ENCODE measurements at regions not wholly inside any gene's neighbourhood (a gene's known extent, or its start where the extent isn't known, plus 50 kb on each side); places are given as distances from the start of the nearest gene placed in this dataset.

DNA sequence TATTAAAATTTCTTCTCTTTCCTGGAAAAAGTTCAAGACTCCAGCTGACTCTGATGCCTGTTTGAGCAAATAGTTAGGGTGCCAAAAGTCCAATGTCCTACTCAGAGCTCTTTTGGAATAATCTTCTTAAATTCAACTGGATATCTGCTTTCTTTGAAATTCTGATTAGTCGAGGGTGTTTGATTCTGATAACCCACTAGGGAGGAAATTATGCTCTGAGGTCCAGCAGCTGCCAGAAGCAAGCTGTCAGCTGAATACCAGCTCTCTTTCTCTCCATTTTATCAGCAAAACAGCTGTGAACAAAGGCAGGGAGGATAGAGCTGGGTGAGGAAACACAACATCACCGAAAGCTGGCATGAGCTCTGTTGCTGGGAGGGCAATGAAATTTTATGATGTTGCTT is 141.5 kb downstream of the CAND1 start:
- H3K27ac ChIP-seq, result no peak overlapping the region
- H3K4me3 ChIP-seq, result no peak overlapping the region
- in situ Hi-C loops (cut with MboI; ENCODE audit: low pct_unique_long_range_greater_than_20kb in 2 of 9, low sequenced_read_pairs in 9 of 9, unreplicated experiment in 9 of 9), result loop anchor here in 1 of 9 experiments (10.0 kb wide), 1 partner anchor 56 kb away; no protein-coding TSS in a partner anchor
- H3K4me1 ChIP-seq (replicated peaks in 1 of 2), result peaks cover 0 to 4% of the 10 kb centered on the region in 2 donors
- ATAC-seq (replicated peaks in 6 of 8), result no peak
- WGBS, 10 experiments, result 0 to 57% (median 41%) methylated on average over 1 to 2 of the region's 2 CpGs; no CpG with 5 or more reads in 2 of the 10 experiments

- Histone ChIP-seq H3K4me3 (no peak overlapping the region), H3K27ac (no peak overlapping the region), H3K4me1 (replicated peaks in 1 of 2) (peaks cover 0 to 4% of the 10 kb centered on the region in 2 donors)
- ATAC-seq (replicated peaks in 6 of 8), result no peak
- 58 to 100% (median 94%) methylated on average over 1 to 2 of the region's 2 CpGs; no CpG with 5 or more reads in 3 of the 10 experiments for WGBS, 10 experiments
- in situ Hi-C loops (cut with MboI; ENCODE audit: low pct_unique_long_range_greater_than_20kb in 2 of 9, low sequenced_read_pairs in 9 of 9, unreplicated experiment in 9 of 9), result loop anchor here in 1 of 9 experiments (10.0 kb wide), 1 partner anchor 57 kb away; no protein-coding TSS in a partner anchor
These were observed 142.4 kb downstream of the CAND1 start for GRCh38 chr12:67411562-67411961.

DNA sequence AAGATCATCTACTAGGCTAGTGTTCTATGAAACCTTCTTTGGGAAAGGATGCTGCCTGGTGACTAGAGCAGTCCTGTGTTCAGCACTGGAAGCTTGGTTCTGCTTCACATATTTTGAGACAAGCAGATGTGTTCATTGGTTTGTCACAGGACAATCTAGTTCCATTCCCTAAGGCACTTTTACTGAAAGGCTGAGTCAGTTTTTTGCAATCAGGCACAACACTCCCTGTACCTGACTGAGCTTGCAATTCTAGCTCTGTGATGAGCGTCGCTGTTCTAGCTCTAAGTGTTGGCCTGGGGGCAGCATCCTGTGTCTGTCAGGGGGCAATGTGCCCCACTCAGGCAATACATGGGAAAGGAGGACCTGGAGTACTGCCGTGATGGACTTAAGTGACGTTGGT is 144.4 kb downstream of the CAND1 start:
- Histone ChIP-seq H3K4me1 (replicated peaks in 1 of 2) (peaks cover 0 to 4% of the 10 kb centered on the region in 2 donors), H3K27ac (no peak overlapping the region), H3K4me3 (no peak overlapping the region)
- ATAC-seq (replicated peaks in 6 of 8), result peak in 7 of 8 experiments; percentile 19 to 94 (median 39)
- 60 to 95% (median 65%) methylated on average over 2 to 4 of the region's 4 CpGs; no CpG with 5 or more reads in 7 of the 10 experiments for WGBS, 10 experiments
- in situ Hi-C loops (cut with MboI; ENCODE audit: low pct_unique_long_range_greater_than_20kb in 2 of 9, low sequenced_read_pairs in 9 of 9, unreplicated experiment in 9 of 9), result loop anchor here in 1 of 9 experiments (10.0 kb wide), 1 partner anchor 59 kb away; no protein-coding TSS in a partner anchor

- peaks cover 0 to 4% of the 10 kb centered on the region in 2 donors for H3K4me1 ChIP-seq (replicated peaks in 1 of 2)
- in situ Hi-C loops (cut with MboI; ENCODE audit: low pct_unique_long_range_greater_than_20kb in 2 of 9, low sequenced_read_pairs in 9 of 9, unreplicated experiment in 9 of 9), result loop anchor here in 1 of 9 experiments (10.0 kb wide), 1 partner anchor 59 kb away; no protein-coding TSS in a partner anchor
- no peak for ATAC-seq (replicated peaks in 6 of 8)
- 39 to 100% (median 54%) methylated on average over 1 to 6 of the region's 6 CpGs; no CpG with 5 or more reads in 1 of the 10 experiments for WGBS, 10 experiments
- no peak overlapping the region for H3K27ac ChIP-seq
- no peak overlapping the region for H3K4me3 ChIP-seq
These were observed 145.0 kb downstream of the CAND1 start for GRCh38 chr12:67414011-67414715.

GRCh38 chr12:67415473-67415872 is 146.3 kb downstream of the CAND1 start:
- in situ Hi-C loops (cut with MboI; ENCODE audit: low pct_unique_long_range_greater_than_20kb in 2 of 9, low sequenced_read_pairs in 9 of 9, unreplicated experiment in 9 of 9), result loop anchor here in 1 of 9 experiments (10.0 kb wide), 1 partner anchor 61 kb away; no protein-coding TSS in a partner anchor
- WGBS, 10 experiments, result 3 to 36% (median 20%) methylated on average over 3 to 4 of the region's 4 CpGs; no CpG with 5 or more reads in 1 of the 10 experiments
- no peak overlapping the region for H3K4me3 ChIP-seq
- peak in 5 of 8 experiments; percentile 49 to 74 (median 68) for ATAC-seq (replicated peaks in 6 of 8)
- peaks cover 0 to 7% of the 10 kb centered on the region in 2 donors for H3K4me1 ChIP-seq (replicated peaks in 1 of 2)
- H3K27ac ChIP-seq, result no peak overlapping the region

DNA sequence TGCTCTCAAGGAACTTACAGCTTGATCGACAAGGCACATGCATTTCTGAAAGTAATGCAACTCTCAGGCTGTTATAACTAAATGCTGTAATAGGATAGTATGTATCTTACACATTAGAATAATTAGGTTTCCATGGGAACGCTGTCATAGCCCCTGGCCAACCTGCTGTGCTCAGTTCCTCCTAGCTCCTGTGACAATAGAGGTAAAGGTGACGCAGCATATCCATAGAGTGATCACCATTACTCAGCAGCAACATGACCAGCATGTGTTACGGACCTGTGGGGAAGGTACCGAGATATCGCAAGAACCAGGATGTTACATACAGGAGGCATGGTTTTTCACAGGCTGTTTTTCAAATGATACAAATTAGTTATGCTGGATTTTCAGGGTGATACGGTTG is 150.7 kb downstream of the CAND1 start:
- Histone ChIP-seq H3K4me1 (replicated peaks in 1 of 2) (peaks cover 0 to 3% of the 10 kb centered on the region in 2 donors), H3K27ac (no peak overlapping the region), H3K4me3 (no peak overlapping the region)
- in situ Hi-C loops (cut with MboI; ENCODE audit: low pct_unique_long_range_greater_than_20kb in 2 of 9, low sequenced_read_pairs in 9 of 9, unreplicated experiment in 9 of 9), result loop anchor here in 1 of 9 experiments (10.0 kb wide), 1 partner anchor 65 kb away; no protein-coding TSS in a partner anchor
- peak in 3 of 8 experiments; percentile 15 to 33 (median 27) for ATAC-seq (replicated peaks in 6 of 8)
- 62 to 92% (median 78%) methylated on average over 1 to 7 of the region's 7 CpGs for WGBS, 10 experiments

DNA sequence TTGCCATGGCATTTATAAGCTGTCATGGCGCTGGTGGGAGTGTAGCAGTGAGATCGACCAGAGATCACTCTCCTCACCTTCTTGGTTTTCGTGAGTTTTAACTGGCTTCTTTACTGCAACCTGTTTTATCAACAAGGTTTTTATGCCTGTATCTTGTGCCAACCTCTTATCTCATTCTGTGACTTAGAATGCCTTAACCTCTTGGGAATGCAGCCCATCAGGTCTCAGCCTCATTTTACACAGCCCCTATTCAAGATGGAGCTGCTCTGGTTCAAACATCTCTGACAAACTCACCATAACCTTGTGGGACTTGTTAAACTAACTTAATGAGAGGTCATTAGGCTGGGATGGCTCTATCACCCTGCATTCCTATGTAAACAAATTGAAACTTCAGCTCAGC is 151.3 kb downstream of the CAND1 start:
- 60 to 100% (median 91%) methylated on average over 1 to 3 of the region's 3 CpGs; no CpG with 5 or more reads in 4 of the 10 experiments for WGBS, 10 experiments
- H3K4me3 ChIP-seq, result no peak overlapping the region
- H3K27ac ChIP-seq, result no peak overlapping the region
- no peak for ATAC-seq (replicated peaks in 6 of 8)
- in situ Hi-C loops (cut with MboI; ENCODE audit: low pct_unique_long_range_greater_than_20kb in 2 of 9, low sequenced_read_pairs in 9 of 9, unreplicated experiment in 9 of 9), result no loop called here
- H3K4me1 ChIP-seq (replicated peaks in 1 of 2), result peaks cover 0 to 3% of the 10 kb centered on the region in 2 donors

DNA sequence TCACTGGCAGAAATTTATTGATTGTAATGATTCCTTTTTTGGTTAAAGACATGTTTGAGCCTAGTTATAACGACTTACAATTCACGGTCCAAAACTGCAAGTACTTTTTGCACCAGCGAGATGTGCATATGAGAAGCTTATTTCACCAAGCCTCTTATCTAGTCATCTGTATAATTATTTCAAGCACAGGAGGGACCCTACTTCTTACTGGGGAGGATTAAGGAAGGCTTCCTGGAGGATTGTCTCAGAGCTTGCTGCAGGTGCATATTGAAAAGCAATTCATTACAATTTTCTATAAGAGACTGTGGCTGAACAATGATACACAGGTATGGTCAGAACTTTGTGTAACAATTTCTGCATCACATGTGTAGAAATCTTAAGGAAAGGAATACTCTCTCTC is 152.9 kb downstream of the CAND1 start:
- H3K27ac ChIP-seq, result no peak overlapping the region
- H3K4me1 ChIP-seq (replicated peaks in 1 of 2), result peaks cover 3% of the 10 kb centered on the region in 2 donors
- no peak for ATAC-seq (replicated peaks in 6 of 8)
- in situ Hi-C loops (cut with MboI; ENCODE audit: low pct_unique_long_range_greater_than_20kb in 2 of 9, low sequenced_read_pairs in 9 of 9, unreplicated experiment in 9 of 9), result no loop called here
- WGBS, 10 experiments, result 36 to 100% (median 77%) methylated on average over 1 to 3 of the region's 3 CpGs; no CpG with 5 or more reads in 3 of the 10 experiments
- no peak overlapping the region for H3K4me3 ChIP-seq

- Histone ChIP-seq H3K4me1 (replicated peaks in 1 of 2) (peaks cover 1 to 3% of the 10 kb centered on the region in 2 donors), H3K4me3 (no peak overlapping the region), H3K27ac (no peak overlapping the region)
- peak in 5 of 8 experiments; percentile 28 to 87 (median 69) for ATAC-seq (replicated peaks in 6 of 8)
- 57 to 80% (median 71%) methylated on average over 1 of the region's 1 CpG; no CpG with 5 or more reads in 5 of the 10 experiments for WGBS, 10 experiments
- in situ Hi-C loops (cut with MboI; ENCODE audit: low pct_unique_long_range_greater_than_20kb in 2 of 9, low sequenced_read_pairs in 9 of 9, unreplicated experiment in 9 of 9), result loop anchor here in 1 of 9 experiments (25.0 kb wide), 1 partner anchor 513 kb away; no protein-coding TSS in a partner anchor
These were observed 155.6 kb downstream of the CAND1 start for GRCh38 chr12:67424784-67425183.

DNA sequence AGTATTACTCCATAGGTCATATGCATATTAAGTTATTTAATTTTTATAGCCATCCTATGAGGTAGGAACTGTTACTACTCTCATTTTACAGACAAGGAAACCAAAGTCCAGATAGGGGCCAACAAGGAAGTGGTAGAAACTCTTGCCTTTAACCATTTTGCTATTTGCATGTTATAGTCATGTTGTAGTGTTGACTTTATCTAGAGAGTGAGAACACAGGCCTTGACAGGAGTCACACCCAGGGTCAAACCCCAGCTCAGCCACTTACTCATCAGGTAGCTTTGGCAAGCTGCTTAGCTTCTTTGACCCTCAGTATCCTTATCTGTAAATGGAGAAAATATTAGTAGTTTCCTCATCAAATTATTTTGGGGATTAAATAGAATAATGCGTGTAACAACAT is 156.2 kb downstream of the CAND1 start:
- Histone ChIP-seq H3K27ac (no peak overlapping the region), H3K4me1 (replicated peaks in 1 of 2) (peaks cover 0 to 3% of the 10 kb centered on the region in 2 donors), H3K4me3 (no peak overlapping the region)
- 83 to 100% (median 100%) methylated on average over 1 of the region's 1 CpG; no CpG with 5 or more reads in 4 of the 10 experiments for WGBS, 10 experiments
- in situ Hi-C loops (cut with MboI; ENCODE audit: low pct_unique_long_range_greater_than_20kb in 2 of 9, low sequenced_read_pairs in 9 of 9, unreplicated experiment in 9 of 9), result loop anchor here in 1 of 9 experiments (25.0 kb wide), 1 partner anchor 512 kb away; no protein-coding TSS in a partner anchor
- peak in 1 of 8 experiments; percentile 12 for ATAC-seq (replicated peaks in 6 of 8)

- in situ Hi-C loops (cut with MboI; ENCODE audit: low pct_unique_long_range_greater_than_20kb in 2 of 9, low sequenced_read_pairs in 9 of 9, unreplicated experiment in 9 of 9), result loop anchor here in 1 of 9 experiments (25.0 kb wide), 1 partner anchor 511 kb away; no protein-coding TSS in a partner anchor
- peaks cover 0 to 3% of the 10 kb centered on the region in 2 donors for H3K4me1 ChIP-seq (replicated peaks in 1 of 2)
- 80 to 90% (median 80%) methylated on average over 1 to 2 of the region's 2 CpGs; no CpG with 5 or more reads in 5 of the 10 experiments for WGBS, 10 experiments
- no peak overlapping the region for H3K27ac ChIP-seq
- H3K4me3 ChIP-seq, result no peak overlapping the region
- peak in 5 of 8 experiments; percentile 9 to 69 (median 49) for ATAC-seq (replicated peaks in 6 of 8)
These were observed 156.9 kb downstream of the CAND1 start for GRCh38 chr12:67426067-67426466.

GRCh38 chr12:67427336-67427735 is 158.2 kb downstream of the CAND1 start:
- peak in 3 of 8 experiments; percentile 21 to 25 (median 21) for ATAC-seq (replicated peaks in 6 of 8)
- no peak overlapping the region for H3K27ac ChIP-seq
- no peak overlapping the region for H3K4me3 ChIP-seq
- in situ Hi-C loops (cut with MboI; ENCODE audit: low pct_unique_long_range_greater_than_20kb in 2 of 9, low sequenced_read_pairs in 9 of 9, unreplicated experiment in 9 of 9), result loop anchor here in 1 of 9 experiments (25.0 kb wide), 1 partner anchor 510 kb away; no protein-coding TSS in a partner anchor
- 33 to 100% (median 93%) methylated on average over 1 to 3 of the region's 4 CpGs; no CpG with 5 or more reads in 2 of the 10 experiments for WGBS, 10 experiments
- peaks cover 0 to 3% of the 10 kb centered on the region in 2 donors for H3K4me1 ChIP-seq (replicated peaks in 1 of 2)

- in situ Hi-C loops (cut with MboI; ENCODE audit: low pct_unique_long_range_greater_than_20kb in 2 of 9, low sequenced_read_pairs in 9 of 9, unreplicated experiment in 9 of 9), result loop anchor here in 1 of 9 experiments (25.0 kb wide), 1 partner anchor 509 kb away; no protein-coding TSS in a partner anchor
- Histone ChIP-seq H3K4me1 (replicated peaks in 1 of 2) (peaks cover 0 to 3% of the 10 kb centered on the region in 2 donors), H3K27ac (no peak overlapping the region), H3K4me3 (no peak overlapping the region)
- ATAC-seq (replicated peaks in 6 of 8), result no peak
- 0 to 100% (median 60%) methylated on average over 1 to 2 of the region's 2 CpGs; no CpG with 5 or more reads in 3 of the 10 experiments for WGBS, 10 experiments
These were observed 159.3 kb downstream of the CAND1 start for GRCh38 chr12:67428431-67428830.

Measured in motor neuron (in vitro differentiated cells).